Adrenal gland (tissue), 9 donors: ENCODE measurements at regions not wholly inside any gene's neighbourhood (a gene's known extent, or its start where the extent isn't known, plus 50 kb on each side); places are given as distances from the start of the nearest gene placed in this dataset.

ENCODE experiments used
- DNase-seq, 7 donors: peaks; one replicate each; pipeline ENCODE4 v3.0.0-alpha.2; 2019 to 2020
- H3K27ac ChIP-seq, 5 donors: fragments of 200-600 bp; sonication (generic) in 4 of 5; 1 replicate in 3 of 5; 2 replicates in 2 of 5; pipeline versions ENCODE4 v1.5.1 to v1.8.0; 2016 to 2020; ENCODE audit warnings: mild to moderate bottlenecking in 1 of 5
- H3K27me3 ChIP-seq: fragments of 200-600 bp; 2 replicates; pipeline ENCODE4 v1.8.0; 2021
- H3K36me3 ChIP-seq, 2 donors: fragments of 200-600 bp; replicated peaks in 1 of 2; 1 replicate in 1 of 2; 2 replicates in 1 of 2; pipeline versions ENCODE4 v1.5.1 to v1.8.0; 2018 to 2022
- H3K4me1 ChIP-seq, 2 donors: fragments of 200-600 bp; replicated peaks in 1 of 2; 1 replicate in 1 of 2; 2 replicates in 1 of 2; pipeline versions ENCODE4 v1.5.1 to v1.8.0; 2018 to 2021
- H3K4me3 ChIP-seq, 4 donors: fragments of 200-600 bp; sonication (generic) in 3 of 4; one replicate each; pipeline ENCODE4 v1.5.1; 2016 to 2018
- H3K9me3 ChIP-seq, 3 donors: fragments of 200-600 bp; sonication (generic) in 1 of 3; replicated peaks in 1 of 3; 1 replicate in 2 of 3; 2 replicates in 1 of 3; pipeline versions ENCODE4 v1.5.1 to v1.8.0; 2016 to 2021
- POLR2A ChIP-seq, 2 donors: fragments of 450-650 bp; IDR thresholded peaks; one replicate each; pipeline ENCODE4 v1.6.1; 2017; ENCODE audit warnings: antibody characterized with exemption in 2 of 2, mild to moderate bottlenecking in 2 of 2, moderate library complexity in 1 of 2
- WGBS, 4 donors: extraction: QIAGEN DNeasy Blood & Tissue Kit in 2 of 4; methylation state at CpG; one replicate each; pipeline versions ENCODE4 v1.1.5 to v1.1.7; 2013 to 2017; 5-methylcytosine and 5-hydroxymethylcytosine counted together
- intact Hi-C, 2 donors: fragments of 100-400 bp; cut with DNase I; formaldehyde crosslinking; loops; one replicate each; pipeline versions ENCODE4 v1.14.1 to v1.15.0; 2022 to 2023
- TF ChIP-seq, protein P1 (sequence below), 6 experiments: fragments of 450-650 bp in 4 of 6; fragments of 200-600 bp in 2 of 6; sonication (generic) in 1 of 6; IDR thresholded peaks; 1 replicate in 5 of 6; 2 replicates in 1 of 6; pipeline versions ENCODE4 v1.5.1 to v1.8.0; 2016 to 2021; ENCODE audit warnings: antibody characterized with exemption in 6 of 6, mild to moderate bottlenecking in 2 of 6, moderate library complexity in 1 of 6
- donor health status: healthy with polysubstance abuse.
- donor health status: Bipolar disorder and iron deficiency.
- donor health status: DM: yes; HTN: yes; CAD: no.
- donor health status: DM: no; HTN: no; CAD: no.
- donor health status: DM: no; HTN: no; CAD: no.

- H3K36me3 ChIP-seq, result no peaks in the 10 kb centered on the region
- intact Hi-C loops, result no loop called here
- H3K9me3 ChIP-seq, result no peaks in the 10 kb centered on the region
- no peak overlapping the region for H3K27ac ChIP-seq
- 92 to 97% (median 96%) methylated on average over 3 to 4 of the region's 4 CpGs for WGBS, 4 donors
- H3K27me3 ChIP-seq, result no peaks in the 10 kb centered on the region
- peaks cover 0 to 11% of the 10 kb centered on the region in 2 donors for H3K4me1 ChIP-seq
- no peak overlapping the region for H3K4me3 ChIP-seq
- no peak for DNase-seq
- no peak for TF ChIP-seq POLR2A (IDR thresholded peaks at IDR 0.05)
- TF ChIP-seq, protein P1, sequence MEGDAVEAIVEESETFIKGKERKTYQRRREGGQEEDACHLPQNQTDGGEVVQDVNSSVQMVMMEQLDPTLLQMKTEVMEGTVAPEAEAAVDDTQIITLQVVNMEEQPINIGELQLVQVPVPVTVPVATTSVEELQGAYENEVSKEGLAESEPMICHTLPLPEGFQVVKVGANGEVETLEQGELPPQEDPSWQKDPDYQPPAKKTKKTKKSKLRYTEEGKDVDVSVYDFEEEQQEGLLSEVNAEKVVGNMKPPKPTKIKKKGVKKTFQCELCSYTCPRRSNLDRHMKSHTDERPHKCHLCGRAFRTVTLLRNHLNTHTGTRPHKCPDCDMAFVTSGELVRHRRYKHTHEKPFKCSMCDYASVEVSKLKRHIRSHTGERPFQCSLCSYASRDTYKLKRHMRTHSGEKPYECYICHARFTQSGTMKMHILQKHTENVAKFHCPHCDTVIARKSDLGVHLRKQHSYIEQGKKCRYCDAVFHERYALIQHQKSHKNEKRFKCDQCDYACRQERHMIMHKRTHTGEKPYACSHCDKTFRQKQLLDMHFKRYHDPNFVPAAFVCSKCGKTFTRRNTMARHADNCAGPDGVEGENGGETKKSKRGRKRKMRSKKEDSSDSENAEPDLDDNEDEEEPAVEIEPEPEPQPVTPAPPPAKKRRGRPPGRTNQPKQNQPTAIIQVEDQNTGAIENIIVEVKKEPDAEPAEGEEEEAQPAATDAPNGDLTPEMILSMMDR (IDR thresholded peaks at IDR 0.05), result no peak
Observed at GRCh38 chr14:89533766-89534165, 116.7 kb upstream of the FOXN3 start.

GRCh38 chr14:89533136-89533535 lies 116.1 kb upstream of the FOXN3 start:
- no peak for DNase-seq
- H3K36me3 ChIP-seq, result no peaks in the 10 kb centered on the region
- intact Hi-C loops, result no loop called here
- 96 to 99% (median 98%) methylated on average over 11 to 12 of the region's 12 CpGs for WGBS, 4 donors
- H3K27me3 ChIP-seq, result no peaks in the 10 kb centered on the region
- H3K9me3 ChIP-seq, result no peaks in the 10 kb centered on the region
- H3K27ac ChIP-seq, result no peak overlapping the region
- H3K4me1 ChIP-seq, result peaks cover 0 to 11% of the 10 kb centered on the region in 2 donors
- TF ChIP-seq, protein P1 (IDR thresholded peaks at IDR 0.05), result no peak
- TF ChIP-seq POLR2A (IDR thresholded peaks at IDR 0.05), result no peak
- no peak overlapping the region for H3K4me3 ChIP-seq

- no peaks in the 10 kb centered on the region for H3K27me3 ChIP-seq
- TF ChIP-seq, protein P1 (IDR thresholded peaks at IDR 0.05), result no peak
- no peak for TF ChIP-seq POLR2A (IDR thresholded peaks at IDR 0.05)
- H3K4me1 ChIP-seq, result peaks cover 0 to 11% of the 10 kb centered on the region in 2 donors
- intact Hi-C loops, result no loop called here
- no peak for DNase-seq
- no peak overlapping the region for H3K27ac ChIP-seq
- no peaks in the 10 kb centered on the region for H3K9me3 ChIP-seq
- no peak overlapping the region for H3K4me3 ChIP-seq
- WGBS, 4 donors, result 88 to 93% (median 92%) methylated on average over 6 to 9 of the region's 9 CpGs
- no peaks in the 10 kb centered on the region for H3K36me3 ChIP-seq
Observed at GRCh38 chr14:89531661-89532335, 114.8 kb upstream of the FOXN3 start.

GRCh38 chr14:89524990-89525667 lies 108.1 kb upstream of the FOXN3 start:
- 80 to 94% (median 88%) methylated on average over 4 of the region's 4 CpGs for WGBS, 4 donors
- DNase-seq, result no peak
- intact Hi-C loops, result no loop called here
- H3K4me3 ChIP-seq, result no peak overlapping the region
- no peaks in the 10 kb centered on the region for H3K27me3 ChIP-seq
- no peaks in the 10 kb centered on the region for H3K36me3 ChIP-seq
- no peak for TF ChIP-seq POLR2A (IDR thresholded peaks at IDR 0.05)
- TF ChIP-seq, protein P1 (IDR thresholded peaks at IDR 0.05), result no peak
- peaks cover 0 to 4% (median 2%) of the 10 kb centered on the region in 3 donors for H3K9me3 ChIP-seq
- no peaks in the 10 kb centered on the region for H3K4me1 ChIP-seq
- H3K27ac ChIP-seq, result no peak overlapping the region
